ENCODE measurements at regions not wholly inside any gene's neighbourhood (a gene's known extent, or its start where the extent isn't known, plus 50 kb on each side); places are given as distances from the start of the nearest gene placed in this dataset.

- DNase-seq: no peak
Measured at GRCh38 chr3:117417411-117417810, 707.8 kb downstream of the TUSC7 start.

GRCh38 chr3:117427081-117427480, 717.5 kb downstream of the TUSC7 start:
- no peak for DNase-seq

GRCh38 chr3:117433427-117433826, 723.8 kb downstream of the TUSC7 start:
- no peak for DNase-seq

- DNase-seq: no peak
Measured at GRCh38 chr3:117434661-117435412, 725.3 kb downstream of the TUSC7 start.

- DNase-seq: no peak
Measured at GRCh38 chr3:117435506-117435905, 725.9 kb downstream of the TUSC7 start.

GRCh38 chr3:117439812-117440211, 730.2 kb downstream of the TUSC7 start:
- DNase-seq: peak; percentile 100

GRCh38 chr3:117441851-117442250, 732.3 kb downstream of the TUSC7 start:
- DNase-seq: no peak

GRCh38 chr3:117442566-117442965, 733.0 kb downstream of the TUSC7 start:
- DNase-seq: no peak

GRCh38 chr3:117443014-117443413, 733.4 kb downstream of the TUSC7 start:
- peak; percentile 10 for DNase-seq

- DNase-seq: peak; percentile 10
Measured at GRCh38 chr3:117444175-117444574, 734.6 kb downstream of the TUSC7 start.

GRCh38 chr3:117447419-117447818, 737.8 kb downstream of the TUSC7 start:
- DNase-seq: no peak

- no peak for DNase-seq
Measured at GRCh38 chr3:117450026-117450425, 740.4 kb downstream of the TUSC7 start.

GRCh38 chr3:117454254-117454653, 744.7 kb downstream of the TUSC7 start:
- peak; percentile 48 for DNase-seq

GRCh38 chr3:117454908-117455307, 745.3 kb downstream of the TUSC7 start:
- no peak for DNase-seq

- no peak for DNase-seq
Measured at GRCh38 chr3:117455782-117456181, 746.2 kb downstream of the TUSC7 start.

- no peak for DNase-seq
Measured at GRCh38 chr3:117463276-117464115, 753.9 kb downstream of the TUSC7 start.

GRCh38 chr3:117471831-117472230, 762.3 kb downstream of the TUSC7 start:
- no peak for DNase-seq

- peak; percentile 84 for DNase-seq
Measured at GRCh38 chr3:117473981-117474538, 764.5 kb downstream of the TUSC7 start.

- DNase-seq: no peak
Measured at GRCh38 chr3:117476572-117476971, 767.0 kb downstream of the TUSC7 start.

GRCh38 chr3:117477214-117477755, 767.7 kb downstream of the TUSC7 start:
- no peak for DNase-seq

- DNase-seq: no peak
Measured at GRCh38 chr3:117479095-117479494, 769.5 kb downstream of the TUSC7 start.

- DNase-seq: no peak
Measured at GRCh38 chr3:117480525-117480924, 770.9 kb downstream of the TUSC7 start.

GRCh38 chr3:117480972-117481371, 771.4 kb downstream of the TUSC7 start:
- peak; percentile 28 for DNase-seq

- DNase-seq: no peak
Measured at GRCh38 chr3:117483839-117484238, 774.3 kb downstream of the TUSC7 start.
